ENCODE measurements at regions not wholly inside any gene's neighbourhood (a gene's known extent, or its start where the extent isn't known, plus 50 kb on each side); places are given as distances from the start of the nearest gene placed in this dataset.

DNA sequence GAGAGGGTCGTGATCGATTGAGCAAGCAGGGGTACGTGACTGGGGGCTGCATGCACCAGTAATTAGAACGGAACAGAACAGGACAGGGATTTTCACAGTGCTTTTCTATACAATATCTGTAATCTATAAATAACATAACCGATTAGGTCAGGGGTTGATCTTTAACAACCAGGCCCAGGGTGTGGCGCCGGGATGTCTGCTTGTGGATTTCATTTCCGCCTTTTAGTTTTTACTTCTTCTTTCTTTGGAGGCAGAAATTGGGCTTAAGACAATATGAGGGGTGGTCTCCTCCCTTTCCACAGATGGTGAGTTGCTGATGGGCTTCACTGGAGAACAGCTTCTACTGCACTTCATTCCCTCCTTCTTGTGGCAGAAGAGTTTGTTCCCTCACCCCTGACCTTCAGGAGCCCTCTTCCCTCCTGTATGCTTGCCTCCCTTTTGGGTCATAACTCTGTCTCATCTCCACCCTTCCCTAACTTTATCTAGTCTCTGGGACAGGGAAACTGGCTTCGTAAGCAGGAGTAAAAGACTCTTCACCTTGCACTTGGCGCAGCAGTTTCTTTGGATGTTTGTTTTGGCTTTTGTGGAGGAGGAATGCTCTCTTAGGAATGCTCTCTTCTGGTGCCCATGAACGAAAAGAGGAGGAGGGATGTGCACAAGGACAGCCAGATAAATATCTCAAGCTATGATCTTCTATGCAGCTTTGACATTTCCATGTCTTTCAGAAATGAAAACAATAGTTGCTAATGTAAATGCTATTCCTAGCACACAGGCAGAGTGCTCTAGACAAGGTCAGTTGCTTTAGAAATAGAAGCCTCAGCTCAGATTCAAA lies 139.8 kb upstream of the RPS23 start:
- no peak for FAIRE-seq

DNA sequence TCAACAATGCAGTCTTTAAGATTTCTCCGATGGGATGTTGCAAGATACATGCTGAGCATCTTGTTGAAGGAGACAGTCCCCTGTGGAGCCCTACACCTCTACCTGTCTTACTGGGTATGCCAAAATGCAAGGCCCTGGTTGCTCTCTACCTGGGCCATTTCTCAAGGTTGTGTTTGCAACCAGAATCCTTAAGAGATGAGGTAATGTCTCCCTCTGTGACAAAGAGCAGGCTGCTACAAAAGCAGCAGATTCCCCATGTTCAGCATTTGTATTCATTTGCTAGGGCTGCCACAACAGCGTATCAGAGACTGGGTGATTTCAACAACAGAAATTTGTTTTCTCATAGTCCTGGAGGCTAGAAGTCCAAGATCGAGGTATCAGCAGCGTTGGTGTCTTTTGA lies 138.4 kb upstream of the RPS23 start:
- no peak for FAIRE-seq

DNA sequence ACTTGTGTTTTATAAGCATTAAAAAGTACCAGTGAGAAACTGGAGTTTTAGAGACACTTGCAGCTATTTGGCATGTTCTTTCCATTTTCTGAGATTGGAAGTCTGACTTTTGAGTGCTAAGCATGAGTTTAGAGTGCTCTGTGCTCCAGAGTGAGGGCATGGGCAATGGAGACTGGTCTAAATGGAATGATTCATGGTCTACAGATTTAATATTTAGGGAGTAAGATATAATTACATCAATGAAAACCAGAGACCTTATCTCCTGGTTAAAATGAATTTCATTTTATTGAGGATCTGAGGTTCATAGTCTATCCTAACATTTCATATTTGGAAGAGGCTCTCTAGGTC lies 135.9 kb upstream of the RPS23 start:
- FAIRE-seq, result no peak

DNA sequence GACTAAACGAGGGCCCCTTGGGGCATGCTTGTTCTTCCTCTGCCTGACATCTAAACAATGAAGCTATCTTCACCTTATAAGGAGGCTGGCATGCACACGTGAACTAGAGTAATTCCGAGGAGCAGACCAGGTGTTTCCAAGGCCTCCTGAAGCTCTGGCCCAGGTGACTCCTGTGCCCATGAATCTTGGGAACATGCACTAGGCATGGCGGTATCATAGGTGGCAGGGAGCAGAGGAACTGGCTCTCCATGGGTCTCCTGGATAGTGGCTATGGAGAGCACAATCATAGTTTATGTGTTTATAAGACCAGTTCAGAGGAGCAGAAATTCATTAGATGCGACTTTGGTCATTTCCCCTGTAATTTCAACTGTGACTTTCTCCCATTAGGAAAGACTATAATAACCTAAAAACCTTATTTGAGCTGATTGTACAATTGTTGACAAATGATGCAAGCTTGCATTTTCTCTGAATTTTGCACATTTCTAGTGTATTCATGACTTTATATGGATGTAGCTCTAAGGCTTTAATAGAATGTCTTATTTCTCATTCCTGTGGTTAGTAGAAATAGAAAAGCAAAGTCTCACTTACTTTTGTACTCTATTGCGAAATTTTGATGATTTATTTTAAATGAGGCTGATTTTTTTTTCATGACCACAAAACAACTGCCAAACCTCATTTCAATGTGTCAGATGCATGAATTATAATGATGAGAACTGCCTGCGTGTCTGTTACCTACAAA lies 135.3 kb upstream of the RPS23 start:
- no peak for FAIRE-seq

DNA sequence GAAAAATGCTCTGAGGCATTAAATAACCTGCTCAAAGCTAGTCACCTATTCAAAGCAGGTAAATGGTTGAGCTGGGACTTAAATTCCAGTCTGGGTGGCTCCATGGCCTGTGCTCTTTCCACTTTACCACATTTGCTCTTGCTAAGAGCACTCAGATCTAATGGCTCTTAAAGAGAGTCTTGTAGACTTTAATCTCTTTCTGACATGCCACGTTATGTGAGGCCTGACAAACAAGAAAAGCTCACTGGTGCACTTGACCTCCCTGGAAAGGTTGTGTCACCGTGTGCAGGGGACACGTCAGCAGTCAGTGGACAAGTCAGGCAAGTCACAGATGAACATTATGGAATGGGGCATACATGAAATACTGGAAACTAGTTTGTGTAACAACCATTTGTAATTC lies 129.9 kb upstream of the RPS23 start:
- FAIRE-seq, result no peak

DNA sequence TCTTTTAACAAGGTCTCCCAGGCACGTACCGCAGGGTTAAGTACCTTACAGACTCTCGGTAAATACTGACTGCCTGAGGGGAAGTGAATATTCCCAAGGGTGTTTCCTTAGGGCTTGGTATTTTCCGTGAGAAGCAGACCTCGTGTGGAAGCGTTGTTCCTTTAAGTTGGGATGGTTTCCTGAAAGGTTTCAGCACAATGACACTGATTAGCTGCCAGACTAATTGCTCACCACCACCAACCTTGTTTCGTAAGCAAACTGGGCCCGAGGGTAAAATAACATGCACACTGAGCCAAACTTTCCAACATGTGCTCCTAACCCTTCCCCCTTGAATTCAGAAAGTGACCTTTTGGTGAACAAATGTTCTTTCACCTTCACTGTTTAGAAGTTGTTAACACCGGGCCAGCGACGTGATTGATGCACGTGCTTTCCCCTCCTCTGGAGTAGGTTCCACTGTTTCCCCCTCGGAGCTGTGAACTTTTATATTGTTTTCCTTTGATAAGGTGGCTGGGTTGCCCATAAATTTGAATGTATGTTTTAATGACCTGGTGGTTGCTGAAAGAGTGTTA lies 128.1 kb upstream of the RPS23 start:
- no peak for FAIRE-seq

DNA sequence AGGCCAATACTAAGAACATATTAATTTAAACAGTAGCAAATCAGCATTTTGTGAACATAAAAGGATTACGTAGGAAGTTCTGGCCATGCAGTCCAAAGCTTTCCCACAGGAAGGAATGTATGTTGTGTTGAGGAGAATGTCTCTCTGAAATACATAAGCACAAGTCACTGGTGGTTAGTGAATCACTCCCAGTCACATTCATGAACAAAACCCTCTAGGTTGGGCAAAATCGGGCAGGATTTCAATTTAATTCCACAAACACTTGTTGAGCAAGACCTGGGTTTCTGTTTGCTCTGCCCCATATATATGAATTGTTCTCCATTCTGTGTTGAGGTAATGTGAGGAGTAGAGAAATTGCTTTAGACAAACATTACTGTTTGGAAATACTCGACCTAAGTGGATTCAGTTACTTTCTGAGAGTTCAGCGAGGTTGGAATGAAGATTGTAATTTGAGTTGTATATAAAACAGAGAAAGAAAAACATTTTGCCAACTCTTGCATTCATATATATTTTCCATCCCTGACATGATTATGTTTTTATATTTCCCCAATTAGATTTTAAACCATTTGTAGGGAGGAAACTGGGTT lies 127.6 kb upstream of the RPS23 start:
- no peak for FAIRE-seq

DNA sequence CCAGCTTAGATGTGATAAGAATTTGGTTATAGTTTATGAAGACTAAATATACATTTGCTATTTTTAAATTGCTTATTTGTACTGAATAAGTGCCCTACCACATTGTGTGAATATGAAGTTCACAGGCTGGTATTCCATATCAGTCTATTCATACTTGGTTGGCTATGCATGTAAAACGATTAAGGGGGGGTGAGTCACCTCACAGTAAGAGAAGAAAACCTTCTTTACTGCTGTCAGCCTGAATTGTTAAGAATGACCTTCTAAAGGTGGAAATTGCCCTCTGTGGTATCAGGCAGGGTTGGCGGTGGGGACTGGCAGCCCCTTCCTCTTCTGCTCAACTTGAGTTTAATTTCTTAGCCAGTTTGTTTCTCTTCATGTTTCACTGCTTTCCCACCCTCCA lies 127.0 kb upstream of the RPS23 start:
- FAIRE-seq, result no peak

DNA sequence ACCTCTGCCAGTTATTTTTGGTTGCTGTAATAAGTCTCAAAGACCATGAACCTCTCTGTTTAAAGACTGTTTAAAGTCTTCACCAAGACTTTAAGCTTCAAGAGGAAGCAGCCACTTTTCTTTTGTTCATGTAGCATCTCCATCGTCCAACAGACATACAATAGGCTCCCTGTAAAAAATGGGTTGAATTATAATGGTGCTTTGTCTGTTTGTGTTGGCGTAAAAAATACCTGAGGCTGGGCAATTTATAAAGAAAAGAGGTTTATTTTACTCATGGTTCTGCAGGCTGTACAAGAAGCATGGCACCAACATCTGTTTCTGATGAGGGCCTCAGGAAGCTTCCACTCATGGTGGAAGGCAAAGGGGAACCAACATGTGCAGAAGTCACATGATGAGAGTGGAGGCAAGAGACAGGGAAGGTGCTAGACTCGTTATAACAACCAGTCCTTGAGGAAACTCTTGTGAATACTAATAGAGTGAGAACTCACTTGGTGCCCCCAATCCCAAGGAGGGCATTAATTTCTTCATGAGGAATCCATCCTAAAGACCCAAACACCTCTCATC lies 126.3 kb upstream of the RPS23 start:
- FAIRE-seq, result no peak

DNA sequence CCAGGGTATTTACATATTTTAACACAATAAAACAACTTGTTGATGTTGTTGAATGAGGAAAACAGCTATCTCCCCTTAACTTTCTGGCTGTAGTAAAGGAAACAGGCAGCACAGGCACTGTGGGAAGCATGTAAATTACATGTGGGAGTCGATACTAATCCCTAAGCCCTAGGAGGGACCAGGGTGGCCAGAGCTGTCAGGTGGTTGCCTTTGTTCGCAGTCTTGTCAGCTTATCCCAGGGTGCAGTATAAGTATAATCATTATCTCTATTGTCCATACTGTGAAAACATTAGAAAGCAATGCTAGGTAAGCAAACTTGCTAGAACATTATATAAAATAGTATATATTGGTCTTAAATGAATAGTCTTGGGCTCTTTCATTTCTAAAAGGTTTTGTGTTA lies 125.6 kb upstream of the RPS23 start:
- no peak for FAIRE-seq

DNA sequence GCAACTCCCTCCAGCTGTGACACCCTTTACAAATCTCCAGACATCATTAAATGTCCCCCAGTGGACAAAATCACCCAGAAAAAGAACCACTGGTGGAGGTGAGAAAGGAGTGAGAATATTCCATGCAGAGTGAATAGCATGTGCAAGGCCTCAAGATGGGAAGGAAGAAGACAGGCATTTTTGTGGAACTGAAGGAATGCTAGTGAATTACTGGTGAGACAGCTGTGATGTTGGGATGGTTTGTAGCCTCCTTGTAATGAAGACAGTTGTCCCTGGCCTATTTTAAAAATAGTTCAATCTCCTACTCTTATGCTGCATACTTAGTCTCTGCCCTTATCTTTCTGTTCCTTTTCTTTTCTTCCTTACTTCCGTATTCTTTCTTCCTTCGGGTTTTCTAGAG lies 124.9 kb upstream of the RPS23 start:
- FAIRE-seq, result no peak

DNA sequence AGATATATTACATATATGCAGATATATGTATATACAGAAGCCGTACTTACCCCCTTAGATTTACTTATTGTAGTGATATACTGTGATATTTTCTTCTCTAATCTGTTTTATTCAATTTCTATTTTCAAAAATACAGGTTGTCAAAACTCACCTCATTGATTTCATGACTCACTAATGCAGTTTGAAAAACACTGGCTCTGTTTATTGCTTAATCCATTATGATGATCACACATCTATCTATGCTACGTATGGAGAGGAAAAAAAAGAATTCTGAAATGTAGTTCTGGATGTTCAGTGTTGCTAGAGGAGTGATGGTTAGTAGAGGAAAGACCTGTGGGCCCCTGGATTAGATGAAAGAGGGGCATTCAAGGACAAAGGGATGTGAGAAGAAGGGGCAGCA lies 121.0 kb upstream of the RPS23 start:
- FAIRE-seq, result no peak

DNA sequence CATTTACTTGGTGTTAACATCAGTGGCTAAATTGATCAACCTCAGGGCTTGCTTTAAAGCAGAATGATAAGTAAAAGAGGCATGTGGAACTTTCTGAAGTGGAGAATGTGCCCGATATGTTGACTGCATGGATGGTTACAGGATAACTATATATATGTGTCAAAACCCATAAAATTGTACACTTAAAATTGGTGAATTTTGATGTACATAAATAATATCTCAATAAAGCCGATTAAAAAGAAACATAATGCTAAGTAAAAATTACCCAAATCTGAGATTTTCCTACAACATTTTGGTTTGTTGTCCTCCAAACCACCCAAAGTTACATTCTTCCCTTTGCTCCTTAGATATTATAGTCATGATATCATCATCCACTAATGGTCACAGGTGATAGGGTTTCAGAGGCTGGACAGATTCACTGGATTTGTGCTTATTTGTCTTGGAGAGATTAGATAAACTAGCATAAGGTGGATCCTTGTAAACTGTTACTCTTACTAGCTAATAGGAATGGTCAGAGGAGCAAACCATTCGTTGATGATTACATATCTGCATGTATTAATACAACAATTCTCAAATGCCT lies 119.7 kb upstream of the RPS23 start:
- no peak for FAIRE-seq

DNA sequence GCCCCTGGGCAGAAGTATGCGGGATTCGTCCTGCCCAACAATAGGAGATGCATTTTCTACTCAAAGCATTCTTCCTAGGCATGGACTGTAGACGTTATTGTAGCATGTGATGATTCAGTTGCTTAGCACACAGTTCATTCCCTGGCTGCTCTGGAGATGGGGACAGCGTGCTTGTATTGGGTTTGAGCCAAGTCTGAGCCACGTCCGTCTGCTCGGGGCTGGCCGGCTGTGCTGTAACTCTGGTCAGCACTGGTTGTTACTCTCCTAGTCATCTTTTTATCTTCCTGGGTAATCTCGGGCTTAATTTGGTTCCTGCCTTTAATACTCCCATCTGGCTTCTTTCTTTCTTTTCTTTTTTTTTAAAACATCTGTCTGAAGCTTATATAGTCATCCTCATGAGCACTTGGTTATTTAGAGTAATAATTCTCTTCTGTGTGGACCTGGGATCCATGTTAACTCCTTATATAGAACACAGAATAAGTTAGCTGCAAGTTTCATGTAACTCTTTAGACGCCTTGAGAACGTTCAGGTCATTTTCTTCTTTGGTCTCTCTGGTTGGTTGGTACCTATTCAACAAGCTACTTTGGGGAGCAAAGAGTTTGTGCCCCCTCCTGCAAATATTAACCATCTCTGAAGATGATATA lies 118.8 kb upstream of the RPS23 start:
- FAIRE-seq, result no peak

DNA sequence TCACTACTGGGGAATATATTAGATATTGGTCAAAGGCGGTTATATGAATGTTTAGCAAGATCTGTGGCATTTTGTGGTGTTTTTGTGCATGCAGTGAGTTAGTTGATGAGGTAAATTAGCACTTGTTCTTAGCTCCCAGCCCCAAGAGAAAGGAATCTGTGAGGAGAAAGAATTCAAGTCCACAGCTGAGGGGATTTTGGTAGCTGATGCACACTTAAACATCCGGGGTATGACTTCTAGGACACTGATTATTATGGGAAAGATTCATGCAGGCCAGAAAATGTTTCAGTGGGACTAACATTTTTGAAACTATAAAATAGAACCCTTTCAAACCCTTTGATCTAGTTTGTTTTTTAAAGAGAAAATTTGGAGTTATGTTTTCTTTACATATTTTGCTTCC lies 118.2 kb upstream of the RPS23 start:
- no peak for FAIRE-seq

DNA sequence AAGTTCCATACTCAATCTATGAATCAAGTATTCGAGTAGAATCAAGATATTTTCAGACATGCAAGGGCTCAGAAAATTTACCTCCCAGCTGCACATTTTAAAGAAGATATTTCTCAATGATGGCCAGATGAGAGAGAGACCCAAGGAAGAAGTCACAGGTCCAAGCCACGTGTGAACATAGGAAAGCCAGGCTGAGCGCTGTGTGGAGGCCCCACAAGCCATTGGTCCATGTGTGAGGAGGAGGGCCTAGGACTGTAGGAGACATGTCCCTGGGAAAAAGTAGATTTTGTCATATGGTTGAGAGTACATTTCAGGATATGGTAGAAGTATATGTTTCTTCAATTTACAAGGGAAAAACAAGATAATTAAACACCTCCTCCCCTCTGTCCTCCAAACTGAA lies 115.8 kb upstream of the RPS23 start:
- no peak for FAIRE-seq

DNA sequence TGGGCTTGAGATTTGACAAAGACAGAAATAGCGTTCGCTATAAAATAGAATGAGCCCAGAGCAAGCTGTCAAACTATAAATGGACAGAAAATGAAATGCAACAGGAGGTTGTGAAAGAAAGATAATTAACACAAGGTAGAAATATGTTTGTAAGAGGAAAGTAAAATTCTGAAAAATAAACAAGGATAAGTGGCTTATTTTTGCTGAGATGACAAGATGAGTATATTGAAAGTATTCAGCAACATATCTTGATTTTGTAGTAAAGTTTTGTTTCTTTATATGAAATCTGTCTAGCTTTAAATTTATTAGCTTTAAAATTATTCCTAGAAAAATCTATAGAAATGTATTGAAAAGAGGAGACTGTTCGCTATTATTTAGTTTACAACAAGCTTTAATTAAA lies 111.9 kb upstream of the RPS23 start:
- no peak for FAIRE-seq

DNA sequence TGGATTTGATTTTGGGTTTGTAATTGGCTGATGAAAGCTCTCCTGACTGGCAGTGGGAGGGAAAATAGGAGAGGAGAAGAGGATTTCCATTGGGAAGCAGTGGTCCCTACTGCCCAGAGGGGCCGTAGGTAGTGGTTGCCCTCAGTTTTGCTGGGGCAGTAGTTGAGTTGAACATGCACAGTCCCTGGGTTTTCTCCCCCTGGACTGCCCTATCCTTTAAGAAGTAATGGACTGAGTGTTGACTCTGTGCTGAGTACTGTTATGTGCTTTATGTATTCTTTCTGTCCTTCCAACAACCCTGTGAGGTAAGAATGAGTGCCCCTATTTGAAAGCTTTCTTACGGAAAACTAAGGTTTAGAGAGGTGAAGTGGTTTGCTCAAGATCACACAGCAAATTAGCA lies 111.2 kb upstream of the RPS23 start:
- no peak for FAIRE-seq

DNA sequence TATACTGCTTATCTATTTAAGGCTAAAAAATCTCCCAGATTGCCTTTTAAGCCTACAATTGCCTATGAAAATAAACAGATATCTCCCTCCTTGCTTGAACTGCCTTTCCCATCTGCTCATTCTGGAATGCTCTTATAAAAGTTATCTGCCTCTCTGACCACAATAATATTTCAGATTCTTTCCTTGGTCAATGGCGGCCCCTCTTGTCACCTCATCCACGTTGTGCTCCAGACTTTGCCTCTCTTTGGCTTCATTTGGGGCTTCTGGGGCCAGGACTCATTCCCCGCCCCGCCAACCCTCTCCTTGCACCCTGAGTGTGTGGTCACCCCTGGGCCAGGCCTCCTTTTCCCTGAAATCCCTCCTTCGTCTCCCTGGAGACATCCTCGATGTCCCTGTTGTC lies 110.0 kb upstream of the RPS23 start:
- FAIRE-seq, result no peak

DNA sequence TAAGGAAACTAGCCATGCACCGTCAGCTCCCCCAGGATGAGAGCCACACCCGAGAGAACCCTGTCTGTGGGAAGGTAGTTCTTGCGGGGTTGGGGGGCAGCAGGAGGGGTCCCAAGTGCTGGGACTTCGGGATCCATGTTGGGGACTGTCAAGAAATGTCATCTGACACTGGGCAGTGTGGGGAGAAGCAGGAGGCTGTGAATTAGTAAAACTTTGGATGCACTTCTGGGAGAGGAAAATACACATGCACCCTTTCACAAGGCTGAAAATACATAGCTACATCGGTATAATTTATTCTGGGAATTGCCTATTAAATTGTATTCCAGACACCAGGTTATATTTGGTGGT lies 109.6 kb upstream of the RPS23 start:
- FAIRE-seq, result no peak

DNA sequence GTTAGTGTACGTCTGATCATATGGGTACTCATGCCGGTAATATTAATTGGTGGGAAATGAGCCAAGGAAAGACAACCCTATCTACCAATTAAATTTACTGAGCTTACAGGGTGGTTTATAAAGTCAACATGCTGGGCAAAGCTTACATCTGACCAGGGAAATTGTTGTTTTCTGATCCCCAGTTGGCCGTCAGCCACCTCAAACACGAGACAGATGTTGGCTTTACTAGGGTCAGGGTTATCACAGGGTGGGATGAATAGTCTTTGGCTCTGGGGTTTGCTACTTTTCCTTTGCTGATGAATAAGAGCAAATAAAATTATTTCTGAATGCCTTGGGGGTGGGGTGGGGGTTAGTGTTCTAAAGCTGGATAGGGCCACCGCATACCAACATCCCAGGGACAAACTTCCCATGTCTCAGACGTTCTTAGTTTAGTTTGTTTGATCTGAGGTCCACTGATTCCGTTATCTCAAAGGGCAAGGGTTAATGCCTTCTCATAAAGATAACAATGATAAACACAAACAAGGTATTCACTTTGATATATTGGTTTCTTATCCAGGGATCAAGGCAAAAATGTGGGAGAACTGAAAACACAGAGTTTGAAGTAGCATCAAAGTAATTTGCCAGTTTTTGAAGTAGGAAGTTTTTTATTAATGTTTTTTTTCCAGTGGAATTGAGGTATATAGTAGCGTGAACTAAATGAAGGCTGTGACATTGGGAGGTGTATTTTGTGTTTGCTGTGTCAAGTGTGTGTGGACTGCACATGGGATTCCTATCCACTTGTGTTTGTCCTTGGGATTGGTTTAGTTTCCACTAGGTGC lies 109.1 kb upstream of the RPS23 start:
- no peak for FAIRE-seq

DNA sequence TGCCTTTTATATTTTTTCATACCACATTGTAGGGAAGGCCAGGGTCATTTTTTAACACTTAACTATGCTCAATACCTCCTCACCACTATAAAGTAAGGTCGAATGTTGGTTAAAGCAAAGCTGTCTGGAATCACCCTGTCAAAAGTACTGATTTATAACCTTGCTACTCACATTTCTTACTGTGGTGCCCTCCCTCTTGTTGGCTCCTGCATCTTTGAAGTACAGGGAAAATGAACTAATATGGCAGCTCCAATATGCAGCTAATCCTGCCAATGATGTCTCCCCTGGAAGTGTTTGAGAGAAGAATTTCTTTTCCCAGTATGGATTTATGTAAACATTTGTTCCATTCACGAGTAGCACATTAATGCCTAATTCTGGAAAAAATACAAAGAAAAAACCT lies 108.4 kb upstream of the RPS23 start:
- FAIRE-seq, result no peak

All from TTC549 (cell line).